ENCODE measurements at regions not wholly inside any gene's neighbourhood (a gene's known extent, or its start where the extent isn't known, plus 50 kb on each side); places are given as distances from the start of the nearest gene placed in this dataset.

GRCh38 chr6:1499777-1500176 lies 109.9 kb upstream of the FOXC1 start:
- TF ChIP-seq CTCF (conservative IDR thresholded peaks at IDR 0.05; ENCODE audit: low read length): no peak
- TF ChIP-seq EZH2phosphoT487 (IDR thresholded peaks at IDR 0.05; ENCODE audit: borderline replicate concordance, low read depth, low read length): no peak
